MM.1S (cell line): ENCODE measurements at regions not wholly inside any gene's neighbourhood (a gene's known extent, or its start where the extent isn't known, plus 50 kb on each side); places are given as distances from the start of the nearest gene placed in this dataset.

Experiments
- CTCF ChIP-seq: fragments of 300-600 bp; sonication (generic); IDR thresholded peaks from 2 replicates; pipeline ENCODE4 v1.5.1; 2016; ENCODE audit warnings: antibody characterized with exemption, low read length, mixed read lengths
- EZH2phosphoT487 ChIP-seq: fragments of 300-600 bp; sonication (generic); IDR thresholded peaks from 2 replicates; pipeline ENCODE4 v1.6.1; 2018; ENCODE audit warnings: antibody characterized with exemption, low read length

- no peak for TF ChIP-seq CTCF
- no peak for TF ChIP-seq EZH2phosphoT487
Measured at GRCh38 chr12:84150201-84150600, 762.4 kb downstream of the SLC6A15 start.
